OCI-LY3 (cell line): ENCODE measurements at regions not wholly inside any gene's neighbourhood (a gene's known extent, or its start where the extent isn't known, plus 50 kb on each side); places are given as distances from the start of the nearest gene placed in this dataset.

Source experiments
- H2AFZ ChIP-seq: fragments of 200-600, 300-600 bp; shearing (Covaris generic); 2 replicates; pipeline ENCODE4 v1.6.0; 2014; ENCODE audit warnings: antibody characterized with exemption, low read depth, low read length
- H3K27ac ChIP-seq: fragments of 200-600, 300-600 bp; sonication (generic); 2 replicates; pipeline ENCODE4 v1.5.1; 2014; ENCODE audit warnings: mild to moderate bottlenecking, low read length, moderate library complexity, mixed read lengths
- H3K27me3 ChIP-seq: fragments of 200-600, 300-600 bp; sonication (generic); 2 replicates; pipeline ENCODE4 v1.6.1; 2014; ENCODE audit warnings: low read depth, low read length, mixed read lengths
- H3K36me3 ChIP-seq: fragments of 200-600, 300-600 bp; sonication (generic); replicated peaks from 2 replicates; pipeline ENCODE3; 2014; ENCODE audit warnings: low read depth, low read length, mixed read lengths
- H3K4me1 ChIP-seq: fragments of 300-600, 200-600 bp; sonication (generic); 2 replicates; pipeline ENCODE4 v1.6.1; 2014; ENCODE audit warnings: low read length, mixed read lengths
- H3K4me2 ChIP-seq: fragments of 200-600, 300-600 bp; sonication (generic); 2 replicates; pipeline ENCODE4 v1.6.1; 2014; ENCODE audit warnings: low read length, mixed read lengths
- H3K4me3 ChIP-seq: fragments of 300-600, 200-600 bp; sonication (generic); 2 replicates; pipeline ENCODE4 v1.5.1; 2014; ENCODE audit warnings: antibody characterized with exemption, mild to moderate bottlenecking, low read length, moderate library complexity
- H3K79me2 ChIP-seq: fragments of 300-600, 200-600 bp; shearing (Covaris generic); 2 replicates; pipeline ENCODE4 v1.6.1; 2014; ENCODE audit warnings: mild to moderate bottlenecking, low read length, mixed read lengths
- H3K9ac ChIP-seq: fragments of 300-600, 200-600 bp; shearing (Covaris generic); 2 replicates; pipeline ENCODE4 v1.6.0; 2014; ENCODE audit warnings: mild to moderate bottlenecking, low read length, moderate library complexity
- H3K9me3 ChIP-seq: fragments of 200-600, 300-600 bp; shearing (Covaris generic); 2 replicates; pipeline ENCODE4 v1.6.1; 2014; ENCODE audit warnings: low read length, mixed read lengths; ENCODE audit not compliant: insufficient read depth
- H4K20me1 ChIP-seq: fragments of 200-600, 300-600 bp; sonication (generic); 2 replicates; pipeline ENCODE4 v1.6.1; 2016; ENCODE audit warnings: low read length, mixed read lengths; ENCODE audit not compliant: insufficient read depth
- EZH2phosphoT487 ChIP-seq: fragments of 200-600 bp; shearing (Covaris generic); IDR thresholded peaks from 2 replicates; pipeline ENCODE4 v1.6.1; 2018; ENCODE audit warnings: antibody characterized with exemption, mixed run types, low read depth
- TF ChIP-seq, protein P1 (sequence below): fragments of 200-600, 300-600 bp; sonication (generic); IDR thresholded peaks from 2 replicates; pipeline ENCODE4 v1.5.1; 2014; ENCODE audit warnings: antibody characterized with exemption, low read length, low read depth

DNA sequence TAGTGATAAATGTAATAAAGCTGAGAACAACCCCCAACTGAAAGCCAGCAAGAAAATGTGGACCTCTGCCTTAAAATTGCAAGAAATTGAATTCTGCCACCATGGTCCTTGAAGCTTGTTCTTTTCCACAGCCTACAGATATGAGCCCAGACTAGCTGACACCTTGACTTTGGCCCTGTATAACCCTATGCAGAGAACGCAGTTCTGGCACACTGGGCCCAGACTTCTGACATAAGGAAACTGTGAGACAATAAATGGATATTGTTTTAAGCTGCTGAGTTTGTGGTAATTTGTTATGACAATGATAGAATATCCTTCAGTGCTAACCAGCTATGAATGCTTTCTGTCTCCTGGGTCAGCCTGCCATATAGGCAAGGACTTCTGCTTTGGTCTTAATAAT lies 315.6 kb upstream of the RIOK2 start:
- H3K4me3 ChIP-seq, result no peak overlapping the region
- no peak overlapping the region for H3K27ac ChIP-seq
- no peak overlapping the region for H3K4me2 ChIP-seq
- H4K20me1 ChIP-seq, result no peaks in the 10 kb centered on the region
- H3K27me3 ChIP-seq, result no peaks in the 10 kb centered on the region
- TF ChIP-seq, protein P1, sequence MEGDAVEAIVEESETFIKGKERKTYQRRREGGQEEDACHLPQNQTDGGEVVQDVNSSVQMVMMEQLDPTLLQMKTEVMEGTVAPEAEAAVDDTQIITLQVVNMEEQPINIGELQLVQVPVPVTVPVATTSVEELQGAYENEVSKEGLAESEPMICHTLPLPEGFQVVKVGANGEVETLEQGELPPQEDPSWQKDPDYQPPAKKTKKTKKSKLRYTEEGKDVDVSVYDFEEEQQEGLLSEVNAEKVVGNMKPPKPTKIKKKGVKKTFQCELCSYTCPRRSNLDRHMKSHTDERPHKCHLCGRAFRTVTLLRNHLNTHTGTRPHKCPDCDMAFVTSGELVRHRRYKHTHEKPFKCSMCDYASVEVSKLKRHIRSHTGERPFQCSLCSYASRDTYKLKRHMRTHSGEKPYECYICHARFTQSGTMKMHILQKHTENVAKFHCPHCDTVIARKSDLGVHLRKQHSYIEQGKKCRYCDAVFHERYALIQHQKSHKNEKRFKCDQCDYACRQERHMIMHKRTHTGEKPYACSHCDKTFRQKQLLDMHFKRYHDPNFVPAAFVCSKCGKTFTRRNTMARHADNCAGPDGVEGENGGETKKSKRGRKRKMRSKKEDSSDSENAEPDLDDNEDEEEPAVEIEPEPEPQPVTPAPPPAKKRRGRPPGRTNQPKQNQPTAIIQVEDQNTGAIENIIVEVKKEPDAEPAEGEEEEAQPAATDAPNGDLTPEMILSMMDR, result no peak
- no peak for TF ChIP-seq EZH2phosphoT487
- H3K4me1 ChIP-seq, result no peaks in the 10 kb centered on the region
- H2AFZ ChIP-seq, result no peak overlapping the region
- no peak overlapping the region for H3K9ac ChIP-seq
- no peaks in the 10 kb centered on the region for H3K9me3 ChIP-seq
- no peaks in the 10 kb centered on the region for H3K36me3 ChIP-seq
- H3K79me2 ChIP-seq, result no peaks in the 10 kb centered on the region

DNA sequence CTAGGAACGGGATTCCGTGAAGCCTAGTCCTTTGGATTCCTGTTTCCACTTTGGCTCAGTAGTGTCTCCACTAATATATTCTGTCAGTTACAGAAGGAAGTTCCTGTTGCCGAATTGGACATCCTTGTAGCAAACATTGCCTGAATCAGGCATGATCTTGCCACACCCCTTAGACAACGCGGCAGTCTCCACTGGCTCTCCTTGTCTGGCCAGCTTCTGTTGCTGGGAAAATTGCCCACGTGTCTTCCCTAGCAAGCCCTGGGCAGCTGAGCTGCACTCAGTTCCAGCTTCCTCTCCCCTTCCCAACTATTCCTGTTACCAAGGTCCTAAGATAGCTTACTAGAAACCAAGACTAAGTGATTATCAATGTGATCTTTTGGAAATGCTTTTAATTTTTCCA lies 316.6 kb upstream of the RIOK2 start:
- no peaks in the 10 kb centered on the region for H4K20me1 ChIP-seq
- H3K4me2 ChIP-seq, result no peak overlapping the region
- no peak overlapping the region for H3K27ac ChIP-seq
- no peak overlapping the region for H3K4me3 ChIP-seq
- TF ChIP-seq, protein P1, result no peak
- no peaks in the 10 kb centered on the region for H3K4me1 ChIP-seq
- no peaks in the 10 kb centered on the region for H3K79me2 ChIP-seq
- no peaks in the 10 kb centered on the region for H3K27me3 ChIP-seq
- no peaks in the 10 kb centered on the region for H3K9me3 ChIP-seq
- H3K9ac ChIP-seq, result no peak overlapping the region
- H2AFZ ChIP-seq, result no peak overlapping the region
- no peaks in the 10 kb centered on the region for H3K36me3 ChIP-seq

DNA sequence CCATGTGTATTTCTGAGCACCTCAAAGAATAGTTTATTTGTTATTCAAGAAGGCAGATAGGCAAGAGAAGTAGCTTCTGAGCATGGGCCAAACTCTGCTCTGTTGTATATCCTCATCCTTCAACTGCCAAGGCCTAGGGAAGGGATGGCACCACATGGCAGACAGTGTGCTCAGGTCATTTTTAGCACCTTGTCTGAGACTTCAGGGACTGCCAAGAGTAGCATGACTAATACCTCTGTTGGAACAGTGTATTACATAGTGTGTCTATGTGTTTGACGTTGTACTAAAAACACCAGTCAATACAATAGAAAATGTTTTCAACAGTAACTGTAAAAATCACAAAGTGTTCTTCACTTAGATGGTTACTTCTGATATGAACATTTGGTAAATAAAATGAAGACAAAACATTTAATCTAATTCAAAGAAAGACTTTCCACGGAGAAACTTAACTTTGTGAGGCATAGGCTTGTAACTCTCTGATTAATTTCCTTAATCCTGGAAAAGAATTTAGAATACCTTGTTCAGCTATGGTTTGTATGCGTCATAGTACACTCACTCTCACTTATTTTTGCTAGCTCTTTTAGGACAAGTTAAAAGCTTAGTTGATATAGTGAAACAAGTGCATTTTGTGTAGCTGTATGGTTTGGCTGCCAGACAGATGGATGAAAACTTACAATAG lies 318.4 kb upstream of the RIOK2 start:
- H3K4me2 ChIP-seq, result no peak overlapping the region
- H4K20me1 ChIP-seq, result no peaks in the 10 kb centered on the region
- no peak overlapping the region for H3K9ac ChIP-seq
- H3K27ac ChIP-seq, result no peak overlapping the region
- no peaks in the 10 kb centered on the region for H3K9me3 ChIP-seq
- no peak for TF ChIP-seq EZH2phosphoT487
- TF ChIP-seq, protein P1, result no peak
- no peaks in the 10 kb centered on the region for H3K27me3 ChIP-seq
- H2AFZ ChIP-seq, result no peak overlapping the region
- no peak overlapping the region for H3K4me3 ChIP-seq
- no peaks in the 10 kb centered on the region for H3K79me2 ChIP-seq
- H3K4me1 ChIP-seq, result no peaks in the 10 kb centered on the region
- no peaks in the 10 kb centered on the region for H3K36me3 ChIP-seq

DNA sequence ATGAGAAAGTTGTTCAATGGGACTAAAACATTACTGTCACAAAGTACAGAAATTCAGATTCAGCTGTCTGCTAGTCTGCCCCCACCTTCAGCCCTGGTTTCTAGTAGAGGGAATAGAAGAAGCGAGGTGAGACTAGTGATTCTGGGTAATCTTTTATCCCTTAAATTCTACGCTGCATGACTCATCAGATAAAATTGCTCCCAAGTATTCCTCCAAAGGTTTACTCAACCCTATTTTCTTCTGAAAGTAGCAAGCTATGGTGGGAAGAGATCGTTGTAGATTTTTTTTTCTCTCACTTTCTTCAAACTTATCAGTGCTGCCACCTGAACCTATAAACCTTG lies 318.9 kb upstream of the RIOK2 start:
- H4K20me1 ChIP-seq, result no peaks in the 10 kb centered on the region
- H2AFZ ChIP-seq, result no peak overlapping the region

More for the DNA sequence above, 318.9 kb upstream of the RIOK2 start:
- Histone ChIP-seq H3K9me3 (no peaks in the 10 kb centered on the region), H3K27me3 (no peaks in the 10 kb centered on the region), H3K4me1 (no peaks in the 10 kb centered on the region), H3K4me3 (no peak overlapping the region), H3K4me2 (no peak overlapping the region), H3K9ac (no peak overlapping the region), H3K79me2 (no peaks in the 10 kb centered on the region), H3K27ac (no peak overlapping the region), H3K36me3 (no peaks in the 10 kb centered on the region)
- TF ChIP-seq, protein P1, result no peak
- TF ChIP-seq EZH2phosphoT487, result no peak
